ENCODE measurements at regions not wholly inside any gene's neighbourhood (a gene's known extent, or its start where the extent isn't known, plus 50 kb on each side); places are given as distances from the start of the nearest gene placed in this dataset.
"Not testable (repeated sequence)": the region's sequence is repeated elsewhere in the genome, so short reads cannot be mapped to it uniquely, and the experiment has no call there.

- Histone ChIP-seq H3K9me3 (ENCODE audit: control insufficient read depth, insufficient read depth, low read length) (peaks cover 99% of the 10 kb centered on the region), H3K27me3 (ENCODE audit: control insufficient read depth, insufficient read depth, low read length) (no peaks in the 10 kb centered on the region), H3K4me3 (ENCODE audit: low read depth, low read length) (no peak overlapping the region), H3K36me3 (ENCODE audit: control insufficient read depth, insufficient read depth, low read length) (no peaks in the 10 kb centered on the region), H3K4me1 (ENCODE audit: control insufficient read depth, insufficient read depth, low read length) (no peaks in the 10 kb centered on the region), H3K27ac (ENCODE audit: low read depth, low read length) (no peak overlapping the region), H3K9ac (ENCODE audit: low read depth, low read length) (no peak overlapping the region)
Observed at GRCh38 chr11:54927704-54928103, 221.1 kb downstream of the OR4A5 start.

DNA sequence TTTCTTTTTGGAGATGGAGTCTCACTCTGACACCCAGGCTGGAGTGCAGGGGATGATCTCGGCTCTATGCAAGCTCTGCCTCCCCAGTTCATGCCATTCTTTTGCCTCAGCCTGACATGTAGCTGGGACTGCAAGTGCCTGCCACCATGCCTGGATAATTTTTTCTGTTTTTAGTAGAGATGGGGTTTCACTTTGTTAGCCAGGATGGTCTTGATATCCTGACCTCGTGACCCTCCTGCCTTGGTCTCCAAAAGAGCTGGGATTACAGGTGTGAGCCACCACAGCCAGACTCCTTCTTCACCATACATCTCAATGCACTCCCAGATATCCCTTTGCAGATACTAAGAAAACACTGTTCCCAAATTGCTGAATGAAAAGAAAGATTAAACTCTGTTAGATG is 224.3 kb downstream of the OR4A5 start:
- Histone ChIP-seq H3K27ac (ENCODE audit: low read depth, low read length) (no peak overlapping the region), H3K9ac (ENCODE audit: low read depth, low read length) (no peak overlapping the region), H3K4me3 (ENCODE audit: low read depth, low read length) (no peak overlapping the region), H3K9me3 (ENCODE audit: control insufficient read depth, insufficient read depth, low read length) (peaks cover 100% of the 10 kb centered on the region), H3K36me3 (ENCODE audit: control insufficient read depth, insufficient read depth, low read length) (no peaks in the 10 kb centered on the region), H3K4me1 (ENCODE audit: control insufficient read depth, insufficient read depth, low read length) (no peaks in the 10 kb centered on the region), H3K27me3 (ENCODE audit: control insufficient read depth, insufficient read depth, low read length) (no peaks in the 10 kb centered on the region)

DNA sequence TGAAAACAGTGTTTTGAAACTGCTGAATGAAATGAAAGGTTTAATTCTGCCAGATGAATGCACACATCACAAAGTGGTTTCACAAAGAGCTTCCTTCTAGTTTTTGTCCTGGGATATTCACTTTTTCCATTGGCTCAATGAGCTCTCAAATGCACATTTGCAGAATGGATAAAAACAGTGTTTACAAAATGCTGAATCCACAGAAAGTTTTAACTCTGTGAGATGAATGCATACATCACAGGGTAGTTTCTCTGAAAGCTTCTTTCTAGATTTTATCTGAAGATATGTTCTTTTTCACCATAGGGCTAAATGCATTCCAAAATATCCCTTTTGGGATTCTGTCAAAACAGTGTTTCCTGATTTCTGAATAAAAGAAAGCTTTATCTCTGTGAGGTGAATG is 237.6 kb downstream of the OR4A5 start:
- H3K36me3 ChIP-seq (ENCODE audit: control insufficient read depth, insufficient read depth, low read length), result no peaks in the 10 kb centered on the region
- H3K27me3 ChIP-seq (ENCODE audit: control insufficient read depth, insufficient read depth, low read length), result no peaks in the 10 kb centered on the region
- no peak overlapping the region for H3K4me3 ChIP-seq (ENCODE audit: low read depth, low read length)
- H3K9ac ChIP-seq (ENCODE audit: low read depth, low read length), result no peak overlapping the region
- peaks cover 73% of the 10 kb centered on the region for H3K9me3 ChIP-seq (ENCODE audit: control insufficient read depth, insufficient read depth, low read length)
- H3K4me1 ChIP-seq (ENCODE audit: control insufficient read depth, insufficient read depth, low read length), result no peaks in the 10 kb centered on the region
- no peak overlapping the region for H3K27ac ChIP-seq (ENCODE audit: low read depth, low read length)

GRCh38 chr11:54946424-54946823 is 239.8 kb downstream of the OR4A5 start:
- no peaks in the 10 kb centered on the region for H3K27me3 ChIP-seq (ENCODE audit: control insufficient read depth, insufficient read depth, low read length)
- no peaks in the 10 kb centered on the region for H3K4me1 ChIP-seq (ENCODE audit: control insufficient read depth, insufficient read depth, low read length)
- no peak overlapping the region for H3K9ac ChIP-seq (ENCODE audit: low read depth, low read length)
- H3K36me3 ChIP-seq (ENCODE audit: control insufficient read depth, insufficient read depth, low read length), result no peaks in the 10 kb centered on the region
- no peak overlapping the region for H3K4me3 ChIP-seq (ENCODE audit: low read depth, low read length)
- H3K9me3 ChIP-seq (ENCODE audit: control insufficient read depth, insufficient read depth, low read length), result peaks cover 51% of the 10 kb centered on the region
- H3K27ac ChIP-seq (ENCODE audit: low read depth, low read length), result no peak overlapping the region

- H3K4me3 ChIP-seq (ENCODE audit: low read depth, low read length); H3K27ac ChIP-seq (ENCODE audit: low read depth, low read length); H3K4me1 ChIP-seq (ENCODE audit: control insufficient read depth, insufficient read depth, low read length); H3K36me3 ChIP-seq (ENCODE audit: control insufficient read depth, insufficient read depth, low read length); H3K27me3 ChIP-seq (ENCODE audit: control insufficient read depth, insufficient read depth, low read length); H3K9ac ChIP-seq (ENCODE audit: low read depth, low read length): not testable (repeated sequence)
- H3K9me3 ChIP-seq (ENCODE audit: control insufficient read depth, insufficient read depth, low read length), result peaks cover 46% of the 10 kb centered on the region
Observed at GRCh38 chr11:54947175-54947574, 240.5 kb downstream of the OR4A5 start.

DNA sequence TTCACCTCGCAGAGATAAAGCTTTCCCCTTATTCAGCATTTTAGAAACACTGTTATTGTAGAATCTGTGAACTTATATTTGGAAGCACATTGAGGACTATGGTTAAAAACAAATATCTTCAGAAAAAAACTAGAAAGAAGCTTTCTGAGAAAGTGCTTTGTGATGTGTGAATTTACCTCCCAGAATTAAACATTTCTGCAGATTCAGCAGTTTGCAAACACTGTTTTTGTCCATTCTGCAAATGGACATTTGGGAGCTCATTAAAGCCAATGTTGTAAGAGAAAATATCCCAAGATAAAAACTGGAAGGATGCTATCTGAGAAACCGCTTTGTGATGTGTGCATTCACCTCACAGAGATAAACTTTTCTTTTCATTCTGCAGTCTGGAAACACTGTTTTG is 272.7 kb downstream of the OR4A5 start:
- Histone ChIP-seq H3K4me1 (ENCODE audit: control insufficient read depth, insufficient read depth, low read length) (no peaks in the 10 kb centered on the region), H3K27me3 (ENCODE audit: control insufficient read depth, insufficient read depth, low read length) (no peaks in the 10 kb centered on the region), H3K4me3 (ENCODE audit: low read depth, low read length) (no peak overlapping the region; the same call in 1 of the 2 replicates), H3K27ac (ENCODE audit: low read depth, low read length) (no peak overlapping the region), H3K9me3 (ENCODE audit: control insufficient read depth, insufficient read depth, low read length) (peaks cover 98% of the 10 kb centered on the region), H3K36me3 (ENCODE audit: control insufficient read depth, insufficient read depth, low read length) (no peaks in the 10 kb centered on the region), H3K9ac (ENCODE audit: low read depth, low read length) (no peak overlapping the region)

DNA sequence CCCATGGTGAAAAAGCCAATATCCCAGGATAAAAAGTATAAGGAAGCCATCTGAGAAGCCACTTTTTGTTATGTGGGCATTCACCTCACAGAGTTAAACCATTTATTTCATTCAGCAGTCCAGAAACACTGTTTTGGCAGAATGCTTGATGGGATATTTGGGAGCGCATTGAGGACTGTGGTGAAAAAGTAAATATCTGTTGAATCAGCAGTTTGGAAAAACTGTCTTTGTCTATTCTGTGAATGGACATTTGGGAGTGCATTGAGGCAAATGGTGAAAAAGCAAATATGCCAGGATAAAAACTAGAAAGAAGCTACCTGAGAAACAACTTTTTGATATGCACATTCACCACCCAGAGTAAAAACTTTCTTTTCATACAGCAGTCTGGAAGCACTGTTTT is 276.2 kb upstream of the TRIM48 start:
- H3K4me1 ChIP-seq (ENCODE audit: control insufficient read depth, insufficient read depth, low read length), result no peaks in the 10 kb centered on the region
- no peak overlapping the region for H3K9ac ChIP-seq (ENCODE audit: low read depth, low read length)
- no peak overlapping the region for H3K27ac ChIP-seq (ENCODE audit: low read depth, low read length)
- no peak overlapping the region for H3K4me3 ChIP-seq (ENCODE audit: low read depth, low read length)
- H3K9me3 ChIP-seq (ENCODE audit: control insufficient read depth, insufficient read depth, low read length), result peaks cover 82% of the 10 kb centered on the region
- no peaks in the 10 kb centered on the region for H3K36me3 ChIP-seq (ENCODE audit: control insufficient read depth, insufficient read depth, low read length)
- no peaks in the 10 kb centered on the region for H3K27me3 ChIP-seq (ENCODE audit: control insufficient read depth, insufficient read depth, low read length)

GRCh38 chr11:55028837-55029236 is 233.1 kb upstream of the TRIM48 start:
- not testable (repeated sequence) for H3K36me3 ChIP-seq (ENCODE audit: control insufficient read depth, insufficient read depth, low read length); H3K27me3 ChIP-seq (ENCODE audit: control insufficient read depth, insufficient read depth, low read length); H3K4me1 ChIP-seq (ENCODE audit: control insufficient read depth, insufficient read depth, low read length); H3K4me3 ChIP-seq (ENCODE audit: low read depth, low read length); H3K27ac ChIP-seq (ENCODE audit: low read depth, low read length); H3K9ac ChIP-seq (ENCODE audit: low read depth, low read length)
- peaks cover 97% of the 10 kb centered on the region for H3K9me3 ChIP-seq (ENCODE audit: control insufficient read depth, insufficient read depth, low read length)

DNA sequence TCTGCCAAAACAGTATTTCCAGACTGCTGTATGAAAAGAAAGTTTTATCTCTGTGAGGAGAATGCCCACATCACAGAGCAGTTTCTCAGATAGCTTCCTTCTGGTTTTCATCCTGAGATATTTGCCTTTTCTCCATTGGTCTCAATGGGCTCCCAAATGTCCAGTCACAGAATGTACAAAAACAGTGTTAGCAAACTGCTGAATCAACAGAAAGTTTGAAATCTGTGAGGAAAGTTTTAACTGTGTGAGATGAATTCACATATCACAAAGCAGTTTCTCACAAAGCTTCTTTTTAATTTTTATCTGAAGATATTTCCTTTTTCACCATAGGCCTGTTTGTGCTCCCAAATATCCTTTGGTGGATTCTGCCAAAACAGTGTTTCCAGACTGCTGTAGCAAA is 207.2 kb upstream of the TRIM48 start:
- H3K9me3 ChIP-seq (ENCODE audit: control insufficient read depth, insufficient read depth, low read length), result peaks cover 91% of the 10 kb centered on the region
- H3K4me1 ChIP-seq (ENCODE audit: control insufficient read depth, insufficient read depth, low read length), result no peaks in the 10 kb centered on the region
- no peak overlapping the region for H3K27ac ChIP-seq (ENCODE audit: low read depth, low read length)
- H3K36me3 ChIP-seq (ENCODE audit: control insufficient read depth, insufficient read depth, low read length), result no peaks in the 10 kb centered on the region
- H3K4me3 ChIP-seq (ENCODE audit: low read depth, low read length), result no peak overlapping the region
- H3K27me3 ChIP-seq (ENCODE audit: control insufficient read depth, insufficient read depth, low read length), result no peaks in the 10 kb centered on the region
- H3K9ac ChIP-seq (ENCODE audit: low read depth, low read length), result no peak overlapping the region

DNA sequence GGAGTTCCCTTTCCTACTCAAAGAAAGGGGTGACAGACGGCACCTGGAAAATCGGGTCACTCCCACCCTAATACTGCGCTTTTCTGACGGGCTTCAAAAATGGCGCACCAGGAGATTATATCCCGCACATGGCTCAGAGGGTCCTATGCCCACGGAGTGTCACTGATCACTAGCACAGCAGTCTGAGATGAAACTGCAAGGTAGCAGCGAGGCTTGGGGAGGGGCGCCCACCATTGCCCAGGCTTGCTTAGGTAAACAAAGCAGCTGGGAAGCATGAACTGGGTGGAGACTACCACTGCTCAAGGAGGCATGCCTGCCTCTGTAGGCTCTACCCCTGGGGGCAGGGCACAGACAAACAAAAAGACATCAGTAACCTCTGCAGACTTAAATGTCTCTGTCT is 177.4 kb upstream of the TRIM48 start:
- not testable (repeated sequence) for H3K36me3 ChIP-seq (ENCODE audit: control insufficient read depth, insufficient read depth, low read length); H3K27ac ChIP-seq (ENCODE audit: low read depth, low read length); H3K4me1 ChIP-seq (ENCODE audit: control insufficient read depth, insufficient read depth, low read length); H3K9ac ChIP-seq (ENCODE audit: low read depth, low read length); H3K4me3 ChIP-seq (ENCODE audit: low read depth, low read length); H3K27me3 ChIP-seq (ENCODE audit: control insufficient read depth, insufficient read depth, low read length)
- peaks cover 67% of the 10 kb centered on the region for H3K9me3 ChIP-seq (ENCODE audit: control insufficient read depth, insufficient read depth, low read length)

DNA sequence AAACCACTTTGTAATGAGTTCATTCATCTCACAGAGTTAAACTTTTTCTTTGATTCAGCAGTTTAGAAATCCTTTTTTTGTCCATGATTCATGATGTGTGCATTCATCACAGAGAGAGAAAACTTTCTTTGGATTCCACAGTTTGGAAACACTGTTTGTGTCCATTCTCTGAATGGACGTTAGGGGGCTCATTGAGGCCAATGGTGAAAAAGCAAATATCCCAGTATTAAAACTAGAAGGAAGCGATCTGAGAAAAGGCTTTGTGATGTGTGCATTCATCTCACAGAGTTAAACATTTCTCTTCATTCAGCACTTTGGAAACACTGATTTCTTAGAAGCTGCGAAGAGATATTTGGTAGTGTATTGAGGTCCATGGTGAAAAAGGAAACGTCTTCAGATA is 155.6 kb upstream of the TRIM48 start:
- peaks cover 68% of the 10 kb centered on the region for H3K9me3 ChIP-seq (ENCODE audit: control insufficient read depth, insufficient read depth, low read length)
- H3K27me3 ChIP-seq (ENCODE audit: control insufficient read depth, insufficient read depth, low read length), result no peaks in the 10 kb centered on the region
- no peak overlapping the region for H3K4me3 ChIP-seq (ENCODE audit: low read depth, low read length)
- no peak overlapping the region for H3K9ac ChIP-seq (ENCODE audit: low read depth, low read length)
- H3K27ac ChIP-seq (ENCODE audit: low read depth, low read length), result no peak overlapping the region
- H3K4me1 ChIP-seq (ENCODE audit: control insufficient read depth, insufficient read depth, low read length), result no peaks in the 10 kb centered on the region
- H3K36me3 ChIP-seq (ENCODE audit: control insufficient read depth, insufficient read depth, low read length), result no peaks in the 10 kb centered on the region

Measured in HUES48 (cell line).